Sigmoid colon (tissue), 6 donors: ENCODE measurements at regions not wholly inside any gene's neighbourhood (a gene's known extent, or its start where the extent isn't known, plus 50 kb on each side); places are given as distances from the start of the nearest gene placed in this dataset.

Experiments
- DNase-seq: peaks from one replicate; pipeline ENCODE4 v3.0.0-alpha.2; 2019
- H3K27ac ChIP-seq, 4 donors: fragments of 200-600 bp; sonication (generic); one replicate each; pipeline ENCODE4 v1.5.1; 2016 to 2019; ENCODE audit warnings: mild to moderate bottlenecking in 1 of 4
- H3K27me3 ChIP-seq, 3 donors: fragments of 200-600 bp; sonication (generic); one replicate each; pipeline ENCODE4 v1.5.1; 2019; ENCODE audit warnings: mild to moderate bottlenecking in 1 of 3
- H3K36me3 ChIP-seq, 4 donors: fragments of 200-600 bp; sonication (generic); one replicate each; pipeline ENCODE4 v1.5.1; 2016 to 2019
- H3K4me1 ChIP-seq, 4 donors: fragments of 200-600 bp; sonication (generic); one replicate each; pipeline ENCODE4 v1.5.1; 2017 to 2019
- H3K4me3 ChIP-seq, 4 donors: fragments of 200-600 bp; sonication (generic); one replicate each; pipeline ENCODE4 v1.5.1; 2017 to 2019; ENCODE audit warnings: mild to moderate bottlenecking in 2 of 4, moderate library complexity in 1 of 4
- H3K9me3 ChIP-seq, 4 donors: fragments of 200-600 bp in 3 of 4; sonication (generic) in 3 of 4; one replicate each; pipeline versions ENCODE4 v1.5.1 to v1.6.1; 2013 to 2019
- EP300 ChIP-seq, 4 donors: sonication (generic); formaldehyde crosslinking; IDR thresholded peaks; one replicate each; pipeline ENCODE4 v1.6.1; 2017; ENCODE audit warnings: antibody characterized with exemption in 4 of 4
- POLR2A ChIP-seq, 2 donors: fragments of 450-650 bp; IDR thresholded peaks; one replicate each; pipeline ENCODE4 v1.6.1; 2016; ENCODE audit warnings: antibody characterized with exemption in 2 of 2, mild to moderate bottlenecking in 2 of 2, moderate library complexity in 2 of 2
- POLR2AphosphoS5 ChIP-seq, 4 donors: sonication (generic); formaldehyde crosslinking; IDR thresholded peaks; one replicate each; pipeline ENCODE4 v1.6.1; 2017; ENCODE audit warnings: antibody characterized with exemption in 4 of 4
- WGBS, 2 donors: extraction: QIAGEN DNeasy Blood & Tissue Kit; methylation state at CpG; one replicate each; pipeline ENCODE4 v1.1.7; 2013; 5-methylcytosine and 5-hydroxymethylcytosine counted together
- intact Hi-C: fragments of 100-400 bp; cut with DNase I; formaldehyde crosslinking; loops from one replicate; pipeline ENCODE4 v1.15.1; 2023
- TF ChIP-seq, protein P1 (sequence below), 4 experiments: fragments of 450-650 bp in 3 of 4; fragments of 200-600 bp in 1 of 4; IDR thresholded peaks; one replicate each; pipeline ENCODE4 v1.5.1; 2016 to 2019; ENCODE audit warnings: antibody characterized with exemption in 4 of 4, mild to moderate bottlenecking in 3 of 4, moderate library complexity in 2 of 4
- donor health status: healthy with polysubstance abuse.
- donor health status: healthy.

DNA sequence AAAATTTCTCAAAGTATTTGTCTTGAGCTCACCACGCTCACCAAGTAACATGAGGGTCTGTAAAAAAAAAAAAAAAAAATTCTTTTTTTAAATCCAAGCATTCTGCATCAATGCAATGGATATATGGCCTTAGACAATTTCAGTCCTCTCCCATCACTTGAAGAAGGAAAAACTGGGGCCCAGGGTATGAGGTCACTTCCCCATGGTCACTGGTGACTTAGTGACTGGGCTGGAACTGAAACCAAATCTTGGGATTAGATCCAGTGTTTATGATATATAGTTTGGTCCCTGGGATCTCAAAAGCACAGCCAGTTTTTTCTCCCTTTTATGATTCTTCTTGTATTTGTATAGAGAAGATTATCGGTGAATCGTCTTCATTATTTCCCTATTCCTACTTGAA, 477.9 kb upstream of the TNP1 start:
- Histone ChIP-seq H3K9me3 (no peaks in the 10 kb centered on the region), H3K4me3 (no peak overlapping the region), H3K36me3 (no peaks in the 10 kb centered on the region), H3K27ac (peak overlapping the region; percentile 39 to 67 (median 59)), H3K4me1 (peaks cover 0 to 33% (median 21%) of the 10 kb centered on the region in 4 donors), H3K27me3 (no peaks in the 10 kb centered on the region)
- intact Hi-C loops: loop anchor here (5.0 kb wide), 1 partner anchor 645 kb away; no protein-coding TSS in a partner anchor
- no peak for DNase-seq
- TF ChIP-seq POLR2A (IDR thresholded peaks at IDR 0.05): no peak
- WGBS, 2 donors: 82% methylated on average over 3 of the region's 3 CpGs

DNA sequence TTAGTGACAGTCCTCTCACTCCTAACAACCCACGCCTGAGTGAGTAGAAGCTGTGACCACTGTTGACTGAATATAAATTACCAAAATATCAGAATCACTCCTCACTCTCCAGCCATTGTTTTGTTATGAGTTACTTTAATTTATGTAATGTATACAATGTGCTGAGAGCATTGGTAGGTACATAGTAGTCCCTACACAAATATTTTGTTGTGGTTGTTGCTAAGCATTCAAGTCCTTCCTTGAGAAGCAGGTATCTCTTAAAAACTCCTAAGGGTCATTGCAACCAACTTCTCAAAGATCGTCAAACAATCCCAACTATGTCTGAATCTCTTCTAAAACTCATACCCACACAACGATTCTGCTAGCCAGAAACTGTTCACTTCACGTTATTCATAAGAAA, 476.8 kb upstream of the TNP1 start:
- Histone ChIP-seq H3K27ac (no peak overlapping the region), H3K36me3 (no peaks in the 10 kb centered on the region), H3K9me3 (no peaks in the 10 kb centered on the region), H3K4me1 (peaks cover 0 to 44% (median 32%) of the 10 kb centered on the region in 4 donors), H3K4me3 (no peak overlapping the region), H3K27me3 (no peaks in the 10 kb centered on the region)
- 71 to 85% methylated on average over 4 of the region's 4 CpGs for WGBS, 2 donors
- TF ChIP-seq POLR2AphosphoS5 (IDR thresholded peaks at IDR 0.05) (no peak), POLR2A (IDR thresholded peaks at IDR 0.05) (no peak), EP300 (IDR thresholded peaks at IDR 0.05) (no peak)
- TF ChIP-seq, protein P1, sequence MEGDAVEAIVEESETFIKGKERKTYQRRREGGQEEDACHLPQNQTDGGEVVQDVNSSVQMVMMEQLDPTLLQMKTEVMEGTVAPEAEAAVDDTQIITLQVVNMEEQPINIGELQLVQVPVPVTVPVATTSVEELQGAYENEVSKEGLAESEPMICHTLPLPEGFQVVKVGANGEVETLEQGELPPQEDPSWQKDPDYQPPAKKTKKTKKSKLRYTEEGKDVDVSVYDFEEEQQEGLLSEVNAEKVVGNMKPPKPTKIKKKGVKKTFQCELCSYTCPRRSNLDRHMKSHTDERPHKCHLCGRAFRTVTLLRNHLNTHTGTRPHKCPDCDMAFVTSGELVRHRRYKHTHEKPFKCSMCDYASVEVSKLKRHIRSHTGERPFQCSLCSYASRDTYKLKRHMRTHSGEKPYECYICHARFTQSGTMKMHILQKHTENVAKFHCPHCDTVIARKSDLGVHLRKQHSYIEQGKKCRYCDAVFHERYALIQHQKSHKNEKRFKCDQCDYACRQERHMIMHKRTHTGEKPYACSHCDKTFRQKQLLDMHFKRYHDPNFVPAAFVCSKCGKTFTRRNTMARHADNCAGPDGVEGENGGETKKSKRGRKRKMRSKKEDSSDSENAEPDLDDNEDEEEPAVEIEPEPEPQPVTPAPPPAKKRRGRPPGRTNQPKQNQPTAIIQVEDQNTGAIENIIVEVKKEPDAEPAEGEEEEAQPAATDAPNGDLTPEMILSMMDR (IDR thresholded peaks at IDR 0.05): no peak
- DNase-seq: no peak
- intact Hi-C loops: loop anchor here (5.0 kb wide), 1 partner anchor 644 kb away; no protein-coding TSS in a partner anchor

- Histone ChIP-seq H3K4me3 (no peak overlapping the region), H3K27me3 (no peaks in the 10 kb centered on the region), H3K9me3 (no peaks in the 10 kb centered on the region), H3K27ac (no peak overlapping the region), H3K36me3 (no peaks in the 10 kb centered on the region), H3K4me1 (peaks cover 0 to 56% (median 44%) of the 10 kb centered on the region in 4 donors)
- intact Hi-C loops: loop anchor here (5.0 kb wide), 1 partner anchor 643 kb away; no protein-coding TSS in a partner anchor
- 76 to 84% methylated on average over 5 of the region's 5 CpGs for WGBS, 2 donors
- DNase-seq: no peak
- TF ChIP-seq POLR2AphosphoS5 (IDR thresholded peaks at IDR 0.05) (no peak), EP300 (IDR thresholded peaks at IDR 0.05) (no peak)
Measured at GRCh38 chr2:217335341-217335966, 475.6 kb upstream of the TNP1 start.

- intact Hi-C loops: no loop called here
- H3K9me3 ChIP-seq: no peaks in the 10 kb centered on the region
- peaks cover 0 to 65% (median 53%) of the 10 kb centered on the region in 4 donors for H3K4me1 ChIP-seq
- H3K27ac ChIP-seq: peak overlapping the region in 2 of 4 donors; percentile 81 to 82
- H3K36me3 ChIP-seq: no peaks in the 10 kb centered on the region
- TF ChIP-seq POLR2AphosphoS5 (IDR thresholded peaks at IDR 0.05) (no peak), POLR2A (IDR thresholded peaks at IDR 0.05) (no peak), EP300 (IDR thresholded peaks at IDR 0.05) (no peak)
- TF ChIP-seq, protein P1 (IDR thresholded peaks at IDR 0.05): no peak
- no peaks in the 10 kb centered on the region for H3K27me3 ChIP-seq
- H3K4me3 ChIP-seq: no peak overlapping the region
- no peak for DNase-seq
Measured at GRCh38 chr2:217334561-217334960, 474.7 kb upstream of the TNP1 start.

- no peak for DNase-seq
- TF ChIP-seq POLR2A (IDR thresholded peaks at IDR 0.05): no peak
- no peak for TF ChIP-seq EP300 (IDR thresholded peaks at IDR 0.05)
- TF ChIP-seq POLR2AphosphoS5 (IDR thresholded peaks at IDR 0.05): no peak
- TF ChIP-seq, protein P1 (IDR thresholded peaks at IDR 0.05): no peak
- Histone ChIP-seq H3K27me3 (no peaks in the 10 kb centered on the region), H3K4me1 (peaks cover 0 to 67% (median 59%) of the 10 kb centered on the region in 4 donors), H3K4me3 (no peak overlapping the region), H3K9me3 (no peaks in the 10 kb centered on the region), H3K36me3 (no peaks in the 10 kb centered on the region), H3K27ac (peak overlapping the region; percentile 78 to 82 (median 82))
- WGBS, 2 donors: 92 to 94% methylated on average over 9 of the region's 9 CpGs
- intact Hi-C loops: no loop called here
Measured at GRCh38 chr2:217332866-217333265, 473.0 kb upstream of the TNP1 start.

GRCh38 chr2:217332417-217332791, 472.5 kb upstream of the TNP1 start:
- no peaks in the 10 kb centered on the region for H3K36me3 ChIP-seq
- TF ChIP-seq POLR2AphosphoS5 (IDR thresholded peaks at IDR 0.05): no peak
- no peak for TF ChIP-seq POLR2A (IDR thresholded peaks at IDR 0.05)
- no peak for TF ChIP-seq EP300 (IDR thresholded peaks at IDR 0.05)
- TF ChIP-seq, protein P1 (IDR thresholded peaks at IDR 0.05): no peak
- peak overlapping the region; percentile 78 to 82 (median 82) for H3K27ac ChIP-seq
- DNase-seq: no peak
- H3K4me1 ChIP-seq: peaks cover 0 to 67% (median 61%) of the 10 kb centered on the region in 4 donors
- H3K9me3 ChIP-seq: no peaks in the 10 kb centered on the region
- intact Hi-C loops: no loop called here
- no peaks in the 10 kb centered on the region for H3K27me3 ChIP-seq
- no peak overlapping the region for H3K4me3 ChIP-seq
- 88 to 94% methylated on average over 2 of the region's 2 CpGs for WGBS, 2 donors
